ENCODE measurements at regions not wholly inside any gene's neighbourhood (a gene's known extent, or its start where the extent isn't known, plus 50 kb on each side); places are given as distances from the start of the nearest gene placed in this dataset.

GRCh38 chr9:38255599-38255998 lies 136.9 kb upstream of the ALDH1B1 start:
- TF ChIP-seq POLR2AphosphoS5 (IDR thresholded peaks at IDR 0.05; ENCODE audit: borderline replicate concordance, low read depth, low read length), result no peak
- no peak for TF ChIP-seq EZH2 (IDR thresholded peaks at IDR 0.05)
- no peak for TF ChIP-seq FOXP2 (optimal IDR thresholded peaks at IDR 0.05; ENCODE audit: control extremely low read depth, extremely low read length, insufficient read depth)

All from SK-N-MC (cell line).